Adrenal gland (tissue), 9 donors: ENCODE measurements at regions not wholly inside any gene's neighbourhood (a gene's known extent, or its start where the extent isn't known, plus 50 kb on each side); places are given as distances from the start of the nearest gene placed in this dataset.
A peak's percentile ranks its signal among the peaks of the same experiment; 100 is the strongest.

Experiments
- DNase-seq, 7 donors: peaks; one replicate each; pipeline ENCODE4 v3.0.0-alpha.2; 2019 to 2020
- H3K27ac ChIP-seq, 5 donors: fragments of 200-600 bp; sonication (generic) in 4 of 5; 1 replicate in 3 of 5; 2 replicates in 2 of 5; pipeline versions ENCODE4 v1.5.1 to v1.8.0; 2016 to 2020; ENCODE audit warnings: mild to moderate bottlenecking in 1 of 5
- H3K27me3 ChIP-seq: fragments of 200-600 bp; 2 replicates; pipeline ENCODE4 v1.8.0; 2021
- H3K36me3 ChIP-seq, 2 donors: fragments of 200-600 bp; replicated peaks in 1 of 2; 1 replicate in 1 of 2; 2 replicates in 1 of 2; pipeline versions ENCODE4 v1.5.1 to v1.8.0; 2018 to 2022
- H3K4me1 ChIP-seq, 2 donors: fragments of 200-600 bp; replicated peaks in 1 of 2; 1 replicate in 1 of 2; 2 replicates in 1 of 2; pipeline versions ENCODE4 v1.5.1 to v1.8.0; 2018 to 2021
- H3K4me3 ChIP-seq, 4 donors: fragments of 200-600 bp; sonication (generic) in 3 of 4; one replicate each; pipeline ENCODE4 v1.5.1; 2016 to 2018
- H3K9me3 ChIP-seq, 3 donors: fragments of 200-600 bp; sonication (generic) in 1 of 3; replicated peaks in 1 of 3; 1 replicate in 2 of 3; 2 replicates in 1 of 3; pipeline versions ENCODE4 v1.5.1 to v1.8.0; 2016 to 2021
- POLR2A ChIP-seq, 2 donors: fragments of 450-650 bp; IDR thresholded peaks; one replicate each; pipeline ENCODE4 v1.6.1; 2017; ENCODE audit warnings: antibody characterized with exemption in 2 of 2, mild to moderate bottlenecking in 2 of 2, moderate library complexity in 1 of 2
- WGBS, 4 donors: extraction: QIAGEN DNeasy Blood & Tissue Kit in 2 of 4; methylation state at CpG; one replicate each; pipeline versions ENCODE4 v1.1.5 to v1.1.7; 2013 to 2017; 5-methylcytosine and 5-hydroxymethylcytosine counted together
- intact Hi-C, 2 donors: fragments of 100-400 bp; cut with DNase I; formaldehyde crosslinking; loops; one replicate each; pipeline versions ENCODE4 v1.14.1 to v1.15.0; 2022 to 2023
- TF ChIP-seq, protein P1 (sequence below), 6 experiments: fragments of 450-650 bp in 4 of 6; fragments of 200-600 bp in 2 of 6; sonication (generic) in 1 of 6; IDR thresholded peaks; 1 replicate in 5 of 6; 2 replicates in 1 of 6; pipeline versions ENCODE4 v1.5.1 to v1.8.0; 2016 to 2021; ENCODE audit warnings: antibody characterized with exemption in 6 of 6, mild to moderate bottlenecking in 2 of 6, moderate library complexity in 1 of 6
- donor health status: healthy with polysubstance abuse.
- donor health status: Bipolar disorder and iron deficiency.
- donor health status: DM: yes; HTN: yes; CAD: no.
- donor health status: DM: no; HTN: no; CAD: no.
- donor health status: DM: no; HTN: no; CAD: no.

DNA sequence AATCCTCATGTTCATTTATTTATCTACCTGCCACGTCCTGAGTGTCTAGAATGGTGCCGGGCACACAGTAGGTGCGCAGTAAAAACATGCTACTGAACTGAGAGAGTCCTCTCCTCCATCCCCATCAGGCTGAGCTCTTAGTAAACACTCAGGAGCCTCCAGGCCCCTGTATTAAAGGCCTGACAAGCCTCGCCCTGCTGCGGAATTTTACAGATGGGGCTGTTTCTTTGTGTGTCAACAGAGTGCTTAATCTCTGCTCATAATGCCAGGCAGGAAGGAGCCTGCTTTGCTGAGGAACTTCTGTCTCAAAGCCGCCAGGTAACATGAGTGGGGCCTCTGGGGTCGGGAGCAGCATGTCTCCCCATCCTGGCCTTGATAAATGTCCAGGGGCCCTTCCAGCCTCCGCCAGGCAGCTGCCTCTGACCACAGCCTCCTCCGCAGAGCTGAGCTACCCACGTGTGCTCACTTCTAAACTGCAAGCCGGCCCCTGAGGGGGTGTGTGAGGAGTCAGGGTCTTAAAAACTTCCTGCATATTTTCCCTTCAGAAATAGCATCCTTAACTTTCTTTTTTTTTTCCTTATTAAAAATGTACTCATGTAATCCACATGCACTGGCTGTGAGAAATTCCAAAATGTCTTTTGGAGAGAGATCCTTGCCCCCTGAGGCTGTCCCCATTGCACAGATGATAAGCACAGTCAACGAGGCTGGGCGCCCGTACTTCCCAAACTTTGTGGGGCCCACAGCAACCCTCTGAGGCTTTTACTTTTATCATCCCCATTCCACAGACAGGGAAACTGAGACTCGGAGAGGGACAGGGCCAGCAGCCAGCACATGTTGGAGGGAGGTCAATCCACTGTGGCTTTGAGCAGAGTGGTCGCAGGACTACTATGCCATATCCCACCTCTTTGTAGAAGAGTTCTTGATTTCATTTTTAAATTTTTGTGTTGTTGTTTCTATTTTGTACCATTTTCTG, 116.0 kb upstream of the NCOR2 start:
- H3K4me1 ChIP-seq = peaks cover 37 to 82% of the 10 kb centered on the region in 2 donors
- TF ChIP-seq POLR2A (IDR thresholded peaks at IDR 0.05) = no peak
- TF ChIP-seq, protein P1, sequence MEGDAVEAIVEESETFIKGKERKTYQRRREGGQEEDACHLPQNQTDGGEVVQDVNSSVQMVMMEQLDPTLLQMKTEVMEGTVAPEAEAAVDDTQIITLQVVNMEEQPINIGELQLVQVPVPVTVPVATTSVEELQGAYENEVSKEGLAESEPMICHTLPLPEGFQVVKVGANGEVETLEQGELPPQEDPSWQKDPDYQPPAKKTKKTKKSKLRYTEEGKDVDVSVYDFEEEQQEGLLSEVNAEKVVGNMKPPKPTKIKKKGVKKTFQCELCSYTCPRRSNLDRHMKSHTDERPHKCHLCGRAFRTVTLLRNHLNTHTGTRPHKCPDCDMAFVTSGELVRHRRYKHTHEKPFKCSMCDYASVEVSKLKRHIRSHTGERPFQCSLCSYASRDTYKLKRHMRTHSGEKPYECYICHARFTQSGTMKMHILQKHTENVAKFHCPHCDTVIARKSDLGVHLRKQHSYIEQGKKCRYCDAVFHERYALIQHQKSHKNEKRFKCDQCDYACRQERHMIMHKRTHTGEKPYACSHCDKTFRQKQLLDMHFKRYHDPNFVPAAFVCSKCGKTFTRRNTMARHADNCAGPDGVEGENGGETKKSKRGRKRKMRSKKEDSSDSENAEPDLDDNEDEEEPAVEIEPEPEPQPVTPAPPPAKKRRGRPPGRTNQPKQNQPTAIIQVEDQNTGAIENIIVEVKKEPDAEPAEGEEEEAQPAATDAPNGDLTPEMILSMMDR (IDR thresholded peaks at IDR 0.05) = no peak
- DNase-seq = no peak
- no peaks in the 10 kb centered on the region for H3K9me3 ChIP-seq
- peak overlapping the region in 3 of 5 donors; percentile 78 to 87 (median 82) for H3K27ac ChIP-seq
- 85 to 93% (median 90%) methylated on average over 16 of the region's 16 CpGs for WGBS, 4 donors
- intact Hi-C loops = loop anchor here (10.0 kb wide), 3 partner anchors 61 to 119 kb away; partner anchors contain the start of gene NCOR2 (in 1 of the 2)
- no peaks in the 10 kb centered on the region for H3K36me3 ChIP-seq
- H3K4me3 ChIP-seq = no peak overlapping the region
- no peaks in the 10 kb centered on the region for H3K27me3 ChIP-seq

DNA sequence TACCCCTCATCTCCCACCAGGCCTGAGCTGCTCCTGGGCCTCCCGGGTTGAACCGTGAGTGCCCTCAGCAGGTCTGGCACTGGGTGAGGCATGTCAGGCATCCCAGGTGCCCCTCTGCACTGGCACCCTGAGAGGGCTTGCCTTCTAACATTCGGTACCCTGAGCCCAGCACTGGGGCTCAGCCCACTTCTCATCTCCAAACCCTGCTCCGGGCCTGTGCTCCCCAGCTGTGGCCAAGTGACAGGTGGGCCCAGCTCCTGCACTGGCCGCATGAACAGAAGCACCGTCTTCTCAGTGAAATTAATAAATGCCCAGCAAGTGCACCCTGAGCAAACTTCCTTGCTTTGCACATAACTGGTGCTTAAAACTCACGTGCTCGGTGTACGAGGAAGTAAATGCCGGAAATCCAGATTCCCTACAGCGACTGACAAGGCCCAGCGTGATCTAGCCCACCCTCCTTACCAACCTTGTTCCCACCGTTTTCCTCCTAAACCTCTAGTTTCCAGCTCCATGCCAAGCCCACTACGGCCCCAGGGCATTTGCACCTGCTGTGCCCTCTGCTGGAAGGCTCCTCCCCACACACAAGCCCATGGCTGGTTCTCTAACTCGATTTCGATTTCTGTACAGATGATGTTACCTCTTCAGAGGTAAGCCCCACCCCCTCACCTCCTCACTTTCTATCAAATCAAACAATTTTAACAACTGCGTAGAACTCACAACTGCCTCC, 115.2 kb upstream of the NCOR2 start:
- H3K27me3 ChIP-seq = no peaks in the 10 kb centered on the region
- intact Hi-C loops = loop anchor here (10.0 kb wide), 3 partner anchors 62 to 118 kb away; partner anchors contain the start of gene NCOR2 (in 1 of the 2)
- TF ChIP-seq POLR2A (IDR thresholded peaks at IDR 0.05) = no peak
- TF ChIP-seq, protein P1 (IDR thresholded peaks at IDR 0.05) = no peak
- peaks cover 43 to 82% of the 10 kb centered on the region in 2 donors for H3K4me1 ChIP-seq
- H3K27ac ChIP-seq = peak overlapping the region in 3 of 5 donors; percentile 14 to 87 (median 78)
- no peaks in the 10 kb centered on the region for H3K9me3 ChIP-seq
- 82 to 96% (median 89%) methylated on average over 15 to 17 of the region's 17 CpGs for WGBS, 4 donors
- no peaks in the 10 kb centered on the region for H3K36me3 ChIP-seq
- H3K4me3 ChIP-seq = no peak overlapping the region
- DNase-seq = no peak

DNA sequence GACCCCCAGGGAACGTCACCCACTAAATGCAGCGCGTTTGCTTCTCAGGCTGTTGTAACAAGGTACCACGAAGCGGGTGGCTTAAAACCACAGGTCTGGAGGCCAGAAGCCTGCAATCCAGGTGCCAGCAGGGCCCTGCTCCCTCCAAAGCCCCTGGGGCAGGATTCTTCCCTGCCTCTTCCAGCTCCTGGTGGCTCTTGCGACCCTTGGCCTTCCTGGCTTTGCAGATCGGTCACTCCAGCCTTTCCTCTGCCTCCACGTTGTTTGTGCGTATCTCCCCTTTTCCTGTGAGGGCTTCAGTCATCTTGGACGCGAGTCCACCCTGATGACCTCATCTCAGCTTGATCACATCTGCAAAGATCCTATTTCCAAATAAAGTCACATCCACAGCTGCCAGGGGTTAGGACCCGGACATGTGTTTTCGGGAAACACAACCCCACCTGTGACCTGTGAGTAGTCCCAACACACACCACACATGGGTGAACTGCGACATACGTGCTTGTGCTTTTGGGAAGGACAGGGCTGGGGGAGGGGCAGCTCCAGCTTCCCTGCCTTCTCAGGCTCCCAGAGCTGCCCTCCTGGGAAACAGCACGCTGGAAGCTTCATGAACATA, 114.5 kb upstream of the NCOR2 start:
- WGBS, 4 donors = 44 to 81% (median 59%) methylated on average over 9 to 16 of the region's 16 CpGs
- TF ChIP-seq POLR2A (IDR thresholded peaks at IDR 0.05) = no peak
- TF ChIP-seq, protein P1 (IDR thresholded peaks at IDR 0.05) = no peak
- H3K27me3 ChIP-seq = no peaks in the 10 kb centered on the region
- peak overlapping the region in 3 of 5 donors; percentile 66 to 87 (median 78) for H3K27ac ChIP-seq
- no peaks in the 10 kb centered on the region for H3K9me3 ChIP-seq
- H3K4me3 ChIP-seq = no peak overlapping the region
- peaks cover 43 to 80% of the 10 kb centered on the region in 2 donors for H3K4me1 ChIP-seq
- peak in 4 of 7 donors; percentile 47 to 82 (median 59) for DNase-seq
- intact Hi-C loops = loop anchor here (10.0 kb wide), 3 partner anchors 63 to 117 kb away; partner anchors contain the start of gene NCOR2 (in 1 of the 2)
- H3K36me3 ChIP-seq = no peaks in the 10 kb centered on the region
